Neural crest cell (in vitro differentiated cells): ENCODE measurements at regions not wholly inside any gene's neighbourhood (a gene's known extent, or its start where the extent isn't known, plus 50 kb on each side); places are given as distances from the start of the nearest gene placed in this dataset.

Experiments used
- DNase-seq: peaks from one replicate; pipeline ENCODE4 v3.0.0; 2021; ENCODE audit warnings: low read depth, mixed read lengths, low spot score
- H3K27ac Mint-ChIP-seq: one replicate; pipeline ENCODE4 v1.8.0; 2021; ENCODE audit warnings: mild to moderate bottlenecking, mixed read lengths; ENCODE audit not compliant: unreplicated experiment
- H3K27me3 Mint-ChIP-seq: 2 replicates; pipeline ENCODE4 v1.8.0; 2021; ENCODE audit warnings: low read depth, mild to moderate bottlenecking, mixed read lengths
- H3K36me3 Mint-ChIP-seq: 2 replicates; pipeline ENCODE4 v1.8.0; 2021; ENCODE audit warnings: low read depth, mild to moderate bottlenecking, mixed read lengths
- H3K4me1 Mint-ChIP-seq: 2 replicates; pipeline ENCODE4 v1.8.0; 2021; ENCODE audit warnings: mixed read lengths
- H3K4me3 Mint-ChIP-seq: one replicate; pipeline ENCODE4 v1.8.0; 2021; ENCODE audit warnings: mild to moderate bottlenecking, mixed read lengths
- H3K9me3 Mint-ChIP-seq: 2 replicates; pipeline ENCODE4 v1.8.0; 2021; ENCODE audit warnings: mixed read lengths
- CTCF ChIP-seq: fragments of 200-600 bp; sonication (generic); conservative IDR thresholded peaks from 2 replicates; pipeline ENCODE4 v1.5.0; 2021; ENCODE audit warnings: antibody characterized with exemption, mild to moderate bottlenecking

GRCh38 chr2:75822336-75822735 is 111.6 kb upstream of the GCFC2 start:
- Mint-ChIP-seq H3K4me1 (peaks cover 3% of the 10 kb centered on the region), H3K4me3 (no peak overlapping the region), H3K27ac (peak overlapping the region; percentile 9), H3K27me3 (no peaks in the 10 kb centered on the region), H3K9me3 (peaks cover 24% of the 10 kb centered on the region), H3K36me3 (no peaks in the 10 kb centered on the region)
- no peak for TF ChIP-seq CTCF
- DNase-seq: no peak

- no peak for DNase-seq
- Mint-ChIP-seq H3K4me3 (no peak overlapping the region), H3K36me3 (no peaks in the 10 kb centered on the region)
Observed at GRCh38 chr2:75820693-75821092, 110.0 kb upstream of the GCFC2 start.

GRCh38 chr2:75810611-75811330 is 100.1 kb upstream of the GCFC2 start:
- no peak for TF ChIP-seq CTCF
- Mint-ChIP-seq H3K4me1 (no peaks in the 10 kb centered on the region), H3K27ac (no peak overlapping the region), H3K9me3 (no peaks in the 10 kb centered on the region), H3K27me3 (no peaks in the 10 kb centered on the region), H3K36me3 (no peaks in the 10 kb centered on the region), H3K4me3 (no peak overlapping the region)
- DNase-seq: no peak

More at GRCh38 chr2:75820693-75821092, 110.0 kb upstream of the GCFC2 start:
- Mint-ChIP-seq H3K27ac (no peak overlapping the region), H3K27me3 (no peaks in the 10 kb centered on the region), H3K4me1 (peaks cover 3% of the 10 kb centered on the region), H3K9me3 (peaks cover 22% of the 10 kb centered on the region)
- TF ChIP-seq CTCF: no peak

GRCh38 chr2:75808793-75809535 is 98.2 kb upstream of the GCFC2 start:
- H3K4me3 Mint-ChIP-seq: no peak overlapping the region
- no peaks in the 10 kb centered on the region for H3K4me1 Mint-ChIP-seq
- H3K27ac Mint-ChIP-seq: no peak overlapping the region
- DNase-seq: no peak
- TF ChIP-seq CTCF: no peak
- no peaks in the 10 kb centered on the region for H3K36me3 Mint-ChIP-seq
- no peaks in the 10 kb centered on the region for H3K9me3 Mint-ChIP-seq
- no peaks in the 10 kb centered on the region for H3K27me3 Mint-ChIP-seq

- H3K4me3 Mint-ChIP-seq: no peak overlapping the region
- no peaks in the 10 kb centered on the region for H3K4me1 Mint-ChIP-seq
- peaks cover under 1% of the 10 kb centered on the region for H3K9me3 Mint-ChIP-seq
- no peak for TF ChIP-seq CTCF
- no peak for DNase-seq
- no peak overlapping the region for H3K27ac Mint-ChIP-seq
- no peaks in the 10 kb centered on the region for H3K36me3 Mint-ChIP-seq
- no peaks in the 10 kb centered on the region for H3K27me3 Mint-ChIP-seq
Observed at GRCh38 chr2:75807992-75808391, 97.3 kb upstream of the GCFC2 start.
